H1 (cell line): ENCODE measurements at regions not wholly inside any gene's neighbourhood (a gene's known extent, or its start where the extent isn't known, plus 50 kb on each side); places are given as distances from the start of the nearest gene placed in this dataset.

ENCODE experiments used
- CEBPB ChIP-seq: IDR thresholded peaks from 2 replicates; pipeline ENCODE4 v1.6.1; 2012; ENCODE audit warnings: low read depth, low read length
- POLR2AphosphoS5 ChIP-seq: IDR thresholded peaks from 2 replicates; pipeline ENCODE4 v1.6.1; 2011; ENCODE audit warnings: low read depth, low read length
- TF ChIP-seq, protein P1 (sequence below), 3 experiments: IDR thresholded peaks; 1 replicate in 2 of 3; 2 replicates in 1 of 3; pipeline versions ENCODE4 v1.5.1 to v1.6.1; 2011; ENCODE audit warnings: low read length in 3 of 3, mild to moderate bottlenecking in 3 of 3, inconsistent platforms in 2 of 3, low read depth in 1 of 3, moderate library complexity in 1 of 3; ENCODE audit not compliant: insufficient read depth in 1 of 3; ENCODE audit errors: control extremely low read depth in 1 of 3

DNA sequence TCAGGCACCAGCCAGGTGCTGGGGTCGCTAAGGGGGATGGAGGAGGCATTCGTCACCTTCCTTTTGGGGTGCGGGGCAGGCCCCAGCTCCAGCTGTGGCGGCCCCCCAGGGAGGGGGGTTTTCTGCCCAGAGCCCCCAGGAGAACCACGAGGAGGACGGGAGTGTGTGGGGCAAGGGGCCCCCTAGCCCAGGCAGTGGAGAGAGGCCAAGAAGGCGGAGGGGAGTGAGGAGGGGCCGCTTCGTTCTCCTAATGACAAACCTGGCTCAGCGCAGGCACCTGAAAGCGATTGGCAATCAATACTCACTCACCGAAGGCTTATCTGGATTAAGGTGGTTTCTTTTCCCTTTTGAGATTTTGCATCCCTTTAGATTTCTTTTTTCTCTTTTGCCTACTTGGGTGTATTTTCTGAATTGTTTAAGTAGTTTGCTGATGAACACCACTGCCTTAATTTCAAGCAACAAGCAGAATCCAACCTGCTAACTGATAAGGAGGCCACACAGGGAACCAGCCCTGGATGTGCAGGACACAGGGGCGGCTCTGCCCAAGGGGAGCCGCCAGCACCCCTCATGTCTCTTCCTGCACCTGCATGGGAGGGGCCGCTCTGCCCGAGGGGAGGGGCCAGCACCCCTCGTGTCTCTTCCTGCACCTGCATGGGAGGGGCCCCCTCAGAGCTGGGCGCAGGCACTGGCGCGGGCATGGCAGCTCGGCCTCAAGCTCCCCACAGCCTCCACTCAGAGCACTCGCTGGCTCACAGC, 122.3 kb downstream of the BRD1 start:
- TF ChIP-seq CEBPB (no peak), POLR2AphosphoS5 (no peak)
- TF ChIP-seq, protein P1, sequence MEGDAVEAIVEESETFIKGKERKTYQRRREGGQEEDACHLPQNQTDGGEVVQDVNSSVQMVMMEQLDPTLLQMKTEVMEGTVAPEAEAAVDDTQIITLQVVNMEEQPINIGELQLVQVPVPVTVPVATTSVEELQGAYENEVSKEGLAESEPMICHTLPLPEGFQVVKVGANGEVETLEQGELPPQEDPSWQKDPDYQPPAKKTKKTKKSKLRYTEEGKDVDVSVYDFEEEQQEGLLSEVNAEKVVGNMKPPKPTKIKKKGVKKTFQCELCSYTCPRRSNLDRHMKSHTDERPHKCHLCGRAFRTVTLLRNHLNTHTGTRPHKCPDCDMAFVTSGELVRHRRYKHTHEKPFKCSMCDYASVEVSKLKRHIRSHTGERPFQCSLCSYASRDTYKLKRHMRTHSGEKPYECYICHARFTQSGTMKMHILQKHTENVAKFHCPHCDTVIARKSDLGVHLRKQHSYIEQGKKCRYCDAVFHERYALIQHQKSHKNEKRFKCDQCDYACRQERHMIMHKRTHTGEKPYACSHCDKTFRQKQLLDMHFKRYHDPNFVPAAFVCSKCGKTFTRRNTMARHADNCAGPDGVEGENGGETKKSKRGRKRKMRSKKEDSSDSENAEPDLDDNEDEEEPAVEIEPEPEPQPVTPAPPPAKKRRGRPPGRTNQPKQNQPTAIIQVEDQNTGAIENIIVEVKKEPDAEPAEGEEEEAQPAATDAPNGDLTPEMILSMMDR (IDR thresholded peaks at IDR 0.05; ENCODE audit: control extremely low read depth in 1 of 3, insufficient read depth in 1 of 3, low read depth in 1 of 3, low read length in 3 of 3): no peak
